ENCODE measurements at regions not wholly inside any gene's neighbourhood (a gene's known extent, or its start where the extent isn't known, plus 50 kb on each side); places are given as distances from the start of the nearest gene placed in this dataset.

DNA sequence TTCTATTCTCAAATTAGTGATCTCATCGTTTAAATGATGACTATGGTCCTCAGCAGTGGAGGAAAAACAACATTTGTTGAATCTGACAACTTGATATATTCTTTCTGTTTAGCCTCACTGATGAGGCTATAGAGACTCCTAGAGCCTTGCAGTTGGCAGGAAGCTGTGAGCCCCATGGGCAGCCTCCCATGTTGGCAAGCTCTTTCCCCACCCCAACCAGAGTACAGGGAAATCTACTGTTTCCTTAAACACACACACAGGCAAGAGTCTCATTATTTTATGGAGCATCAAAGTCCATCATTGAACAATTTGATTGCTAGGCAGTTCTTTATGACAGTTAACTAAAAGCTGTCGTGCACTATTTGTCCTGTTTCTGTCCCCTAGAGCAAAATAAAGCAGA is 498.2 kb upstream of the CITED2 start:
- in situ Hi-C loops (cut with HindIII; ENCODE audit: low sequenced_read_pairs): no loop called here
- TF ChIP-seq, protein P1, sequence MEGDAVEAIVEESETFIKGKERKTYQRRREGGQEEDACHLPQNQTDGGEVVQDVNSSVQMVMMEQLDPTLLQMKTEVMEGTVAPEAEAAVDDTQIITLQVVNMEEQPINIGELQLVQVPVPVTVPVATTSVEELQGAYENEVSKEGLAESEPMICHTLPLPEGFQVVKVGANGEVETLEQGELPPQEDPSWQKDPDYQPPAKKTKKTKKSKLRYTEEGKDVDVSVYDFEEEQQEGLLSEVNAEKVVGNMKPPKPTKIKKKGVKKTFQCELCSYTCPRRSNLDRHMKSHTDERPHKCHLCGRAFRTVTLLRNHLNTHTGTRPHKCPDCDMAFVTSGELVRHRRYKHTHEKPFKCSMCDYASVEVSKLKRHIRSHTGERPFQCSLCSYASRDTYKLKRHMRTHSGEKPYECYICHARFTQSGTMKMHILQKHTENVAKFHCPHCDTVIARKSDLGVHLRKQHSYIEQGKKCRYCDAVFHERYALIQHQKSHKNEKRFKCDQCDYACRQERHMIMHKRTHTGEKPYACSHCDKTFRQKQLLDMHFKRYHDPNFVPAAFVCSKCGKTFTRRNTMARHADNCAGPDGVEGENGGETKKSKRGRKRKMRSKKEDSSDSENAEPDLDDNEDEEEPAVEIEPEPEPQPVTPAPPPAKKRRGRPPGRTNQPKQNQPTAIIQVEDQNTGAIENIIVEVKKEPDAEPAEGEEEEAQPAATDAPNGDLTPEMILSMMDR (IDR thresholded peaks at IDR 0.05; ENCODE audit: low read depth, low read length, missing control alignments): no peak
- no peak for DNase-seq (ENCODE audit: low read depth)
- no peak overlapping the region for H3K4me3 ChIP-seq (ENCODE audit: low read depth, low read length)

DNA sequence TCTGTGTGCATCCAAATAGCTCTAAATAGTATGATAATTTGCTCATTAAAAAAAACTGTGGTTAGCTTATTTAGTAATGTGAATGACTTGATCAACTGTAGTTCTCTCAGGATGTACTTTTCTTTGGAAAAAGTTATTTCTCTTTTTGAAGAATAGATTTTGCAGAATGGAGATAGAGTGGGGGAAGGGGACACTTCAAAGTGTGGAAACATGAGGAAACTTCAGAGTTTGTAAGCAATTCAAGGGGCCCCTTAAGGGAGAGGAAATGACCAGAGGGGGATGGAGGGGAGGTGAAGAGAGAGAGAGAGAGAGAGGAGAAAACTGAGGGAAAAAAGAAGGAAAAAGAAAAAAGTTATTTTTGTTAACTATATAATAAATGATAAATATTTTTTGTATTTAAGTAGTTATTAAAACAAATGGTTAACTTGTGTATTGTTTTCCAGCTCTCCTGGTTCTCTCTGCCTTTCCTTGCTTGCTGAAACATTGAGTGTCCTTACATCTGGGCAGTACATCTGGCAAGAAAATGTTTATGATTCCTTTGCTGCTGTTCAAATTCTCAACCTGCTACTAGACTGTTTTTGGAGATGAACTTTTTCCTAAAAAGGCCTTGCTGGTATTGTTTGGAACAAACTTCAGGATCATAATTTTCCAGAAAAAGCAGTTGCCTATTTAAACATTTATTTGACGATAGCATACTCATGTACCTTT is 497.5 kb upstream of the CITED2 start:
- no peak for DNase-seq (ENCODE audit: low read depth)
- in situ Hi-C loops (cut with HindIII; ENCODE audit: low sequenced_read_pairs): no loop called here
- TF ChIP-seq, protein P1 (IDR thresholded peaks at IDR 0.05; ENCODE audit: low read depth, low read length, missing control alignments): no peak
- no peak overlapping the region for H3K4me3 ChIP-seq (ENCODE audit: low read depth, low read length)

DNA sequence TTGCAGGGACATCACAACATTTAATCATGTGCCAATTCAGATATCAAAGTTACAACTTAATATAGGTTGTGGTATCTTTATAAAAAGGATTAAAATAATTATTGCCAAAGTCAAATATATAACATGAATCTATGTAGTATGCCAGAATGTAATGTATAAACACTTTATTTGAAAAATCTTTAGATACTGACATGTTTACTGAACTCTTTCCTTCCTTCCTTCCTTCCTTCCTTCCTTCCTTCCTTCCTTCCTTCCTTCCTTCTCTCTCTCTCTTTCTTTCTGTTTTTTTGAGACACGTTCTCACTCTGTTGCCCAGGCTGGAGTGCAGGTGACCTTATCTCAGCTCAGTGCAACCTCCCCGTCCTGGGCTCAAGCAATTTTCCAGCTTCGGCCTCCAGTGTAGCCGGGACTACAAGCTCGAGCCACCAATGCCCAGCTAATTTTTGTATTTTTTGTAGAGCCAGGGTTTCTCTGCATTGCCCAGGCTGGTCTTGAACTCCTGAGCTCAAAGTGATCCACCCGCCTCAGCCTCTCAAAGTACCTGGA is 496.8 kb upstream of the CITED2 start:
- in situ Hi-C loops (cut with HindIII; ENCODE audit: low sequenced_read_pairs): no loop called here
- no peak overlapping the region for H3K4me3 ChIP-seq (ENCODE audit: low read depth, low read length)
- no peak for DNase-seq (ENCODE audit: low read depth)
- TF ChIP-seq, protein P1 (IDR thresholded peaks at IDR 0.05; ENCODE audit: low read depth, low read length, missing control alignments): no peak

DNA sequence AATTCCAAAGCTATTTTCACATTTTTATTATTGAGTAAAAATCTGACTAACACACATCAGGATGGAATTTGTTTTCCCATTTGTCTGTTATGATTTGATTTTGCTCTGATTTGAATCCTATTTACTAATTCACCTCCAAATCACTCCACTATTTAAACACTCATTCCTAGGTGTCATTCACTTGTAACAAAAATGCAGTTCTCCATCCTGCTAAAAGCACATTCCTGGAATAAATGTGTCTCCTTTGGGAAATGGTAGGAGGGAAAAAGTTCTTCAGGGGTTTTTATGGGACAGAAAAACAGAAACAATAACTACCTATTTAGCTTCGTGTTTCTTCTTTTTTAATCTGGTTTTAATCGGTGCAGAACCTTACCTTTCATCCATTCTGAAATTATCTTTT is 494.1 kb upstream of the CITED2 start:
- in situ Hi-C loops (cut with HindIII; ENCODE audit: low sequenced_read_pairs): no loop called here
- no peak for DNase-seq (ENCODE audit: low read depth)
- TF ChIP-seq, protein P1 (IDR thresholded peaks at IDR 0.05; ENCODE audit: low read depth, low read length, missing control alignments): no peak
- no peak overlapping the region for H3K4me3 ChIP-seq (ENCODE audit: low read depth, low read length)

DNA sequence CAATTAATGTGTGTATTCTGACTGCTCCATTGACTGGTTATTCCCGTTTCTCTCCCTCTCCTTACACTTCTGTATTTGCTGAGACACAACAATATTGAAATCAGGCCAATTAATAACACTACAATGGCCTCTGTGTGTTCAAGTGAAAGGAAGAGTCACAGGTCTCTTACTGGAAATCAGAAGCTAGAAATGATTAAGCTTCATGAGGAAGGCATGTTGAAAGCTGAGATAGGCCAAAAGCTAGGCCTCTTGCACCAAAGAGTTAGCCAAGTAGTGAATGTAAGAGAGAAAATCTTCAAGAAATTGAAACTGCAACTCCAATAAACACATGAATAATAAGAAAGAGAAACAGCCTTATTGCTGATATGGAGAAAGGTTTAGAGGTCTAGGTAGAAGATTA is 489.5 kb upstream of the CITED2 start:
- no peak for DNase-seq (ENCODE audit: low read depth)
- in situ Hi-C loops (cut with HindIII; ENCODE audit: low sequenced_read_pairs): no loop called here
- TF ChIP-seq, protein P1 (IDR thresholded peaks at IDR 0.05; ENCODE audit: low read depth, low read length, missing control alignments): no peak
- H3K4me3 ChIP-seq (ENCODE audit: low read depth, low read length): no peak overlapping the region

DNA sequence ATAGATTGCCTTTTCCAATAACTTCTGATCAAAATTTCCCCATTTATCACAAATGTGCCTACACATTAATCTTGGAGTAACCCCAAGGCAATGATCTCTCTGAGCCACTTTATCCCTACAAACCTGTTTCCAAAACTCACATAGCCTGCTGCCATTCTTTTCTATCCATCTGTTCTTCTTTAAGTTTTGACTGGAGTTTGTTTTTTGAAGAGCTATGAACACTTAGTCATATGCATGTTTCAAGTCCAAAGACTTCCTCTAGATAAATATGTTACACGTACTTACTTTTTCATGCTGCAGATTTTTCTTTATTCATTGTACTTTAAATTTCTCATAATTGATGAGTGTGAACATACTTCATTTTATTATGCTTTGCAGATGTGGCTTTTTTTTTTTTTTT is 488.9 kb upstream of the CITED2 start:
- no peak overlapping the region for H3K4me3 ChIP-seq (ENCODE audit: low read depth, low read length)
- in situ Hi-C loops (cut with HindIII; ENCODE audit: low sequenced_read_pairs): no loop called here
- DNase-seq (ENCODE audit: low read depth): no peak
- TF ChIP-seq, protein P1 (IDR thresholded peaks at IDR 0.05; ENCODE audit: low read depth, low read length, missing control alignments): no peak
